B cell (primary cell): ENCODE measurements at regions not wholly inside any gene's neighbourhood (a gene's known extent, or its start where the extent isn't known, plus 50 kb on each side); places are given as distances from the start of the nearest gene placed in this dataset.

Experiments
- ATAC-seq: fragments of 200-7000 bp; cut with Tn5 transposase; one replicate; pipeline ENCODE4 v1.10.0; 2021; ENCODE audit warnings: low read depth, mild to moderate bottlenecking, moderate number of reproducible peaks, moderate library complexity
- CTCF ChIA-PET: fragments of 350-600 bp; sonication (Branson Sonifier 250); formaldehyde crosslinking; loops from one replicate; lab custom pipeline; 2021; ENCODE audit warnings: antibody characterized with exemption, inconsistent platforms; lab: Charles Lee
- POLR2A ChIA-PET: fragments of 350-600 bp; sonication (Branson Sonifier 250); formaldehyde crosslinking; loops from one replicate; lab custom pipeline; 2021; ENCODE audit warnings: antibody characterized with exemption; lab: Charles Lee
- DNase-seq: peaks from one replicate; pipeline ENCODE4 v3.0.0; 2013
- H2AFZ ChIP-seq: 2 replicates; pipeline ENCODE4 v1.6.1; 2012; ENCODE audit warnings: mild to moderate bottlenecking, low read depth, low read length; ENCODE audit not compliant: insufficient read depth, poor library complexity, severe bottlenecking
- H3K27ac ChIP-seq, 2 donors: 1 replicate in 1 of 2; 2 replicates in 1 of 2; pipeline ENCODE4 v1.5.1; 2012 to 2013; ENCODE audit warnings: low read length in 2 of 2, mild to moderate bottlenecking in 2 of 2, moderate library complexity in 1 of 2
- H3K27me3 ChIP-seq, 4 experiments: fragments of 200-600 bp in 1 of 4; sonication (generic) in 1 of 4; replicated peaks in 1 of 4; 1 replicate in 2 of 4; 2 replicates in 2 of 4; pipeline versions ENCODE4 v1.6.1 to v1.7.0; 2013 to 2016; ENCODE audit warnings: low read length in 3 of 4, mild to moderate bottlenecking in 2 of 4, mixed read lengths in 1 of 4, moderate library complexity in 1 of 4; ENCODE audit not compliant: insufficient read depth in 4 of 4, control insufficient read depth in 3 of 4; ENCODE audit errors: control extremely low read depth in 1 of 4
- H3K36me3 ChIP-seq, 2 experiments: replicated peaks in 1 of 2; 1 replicate in 1 of 2; 2 replicates in 1 of 2; pipeline versions ENCODE4 v1.6.1 to v1.7.1; 2013; ENCODE audit warnings: low read length in 1 of 2; ENCODE audit not compliant: insufficient read depth in 2 of 2, control insufficient read depth in 1 of 2; ENCODE audit errors: control extremely low read depth in 1 of 2, extremely low read depth in 1 of 2
- H3K4me1 ChIP-seq, 2 donors: fragments of 200-600 bp in 1 of 2; sonication (generic) in 1 of 2; 1 replicate in 1 of 2; 2 replicates in 1 of 2; pipeline versions ENCODE4 v1.5.1 to v1.6.1; 2013 to 2017; ENCODE audit warnings: low read length in 2 of 2; ENCODE audit not compliant: control insufficient read depth in 2 of 2, insufficient read depth in 2 of 2
- H3K4me2 ChIP-seq: replicated peaks from 2 replicates; pipeline ENCODE3; 2012; ENCODE audit warnings: mild to moderate bottlenecking, low read depth, low read length; ENCODE audit not compliant: poor library complexity, severe bottlenecking
- H3K4me3 ChIP-seq, 5 experiments: fragments of 200-600 bp in 1 of 5; sonication (generic) in 1 of 5; 1 replicate in 3 of 5; 2 replicates in 2 of 5; pipeline versions ENCODE4 v1.5.1 to v1.7.0; 2011 to 2016; ENCODE audit warnings: low read length in 4 of 5, mild to moderate bottlenecking in 4 of 5, low read depth in 2 of 5, control low read depth in 1 of 5, moderate library complexity in 1 of 5; ENCODE audit not compliant: insufficient read depth in 1 of 5; ENCODE audit errors: control extremely low read depth in 1 of 5, extremely low read depth in 1 of 5
- H3K79me2 ChIP-seq: fragments of 200-600 bp; sonication (generic); one replicate; pipeline ENCODE4 v1.6.0; 2016; ENCODE audit warnings: low read length; ENCODE audit not compliant: control insufficient read depth, insufficient read depth
- H3K9ac ChIP-seq: fragments of 200-600 bp; sonication (generic); 2 replicates; pipeline ENCODE4 v1.6.1; 2017; ENCODE audit warnings: mild to moderate bottlenecking, low read length, moderate library complexity
- H3K9me3 ChIP-seq, 3 donors: one replicate each; pipeline versions ENCODE4 v1.6.1 to v1.7.1; 2013; ENCODE audit warnings: low read length in 2 of 3; ENCODE audit not compliant: control insufficient read depth in 2 of 3, insufficient read depth in 1 of 3; ENCODE audit errors: control extremely low read depth in 1 of 3
- H4K20me1 ChIP-seq: 2 replicates; pipeline ENCODE4 v1.6.0; 2012; ENCODE audit warnings: mild to moderate bottlenecking, low read length; ENCODE audit not compliant: insufficient read depth, control insufficient read depth, poor library complexity, severe bottlenecking
- H3K27ac Mint-ChIP-seq: one replicate; pipeline ENCODE4 v1.8.0; 2021; ENCODE audit warnings: mixed read lengths
- H3K27me3 Mint-ChIP-seq: one replicate; pipeline ENCODE4 v1.8.0; 2021; ENCODE audit warnings: mixed read lengths
- H3K4me1 Mint-ChIP-seq: one replicate; pipeline ENCODE4 v1.8.0; 2021; ENCODE audit warnings: mixed read lengths
- H3K4me3 Mint-ChIP-seq: one replicate; pipeline ENCODE4 v1.8.0; 2021; ENCODE audit warnings: mixed read lengths
- H3K9me3 Mint-ChIP-seq: one replicate; pipeline ENCODE4 v1.8.0; 2022; ENCODE audit warnings: mixed read lengths; ENCODE audit not compliant: insufficient read depth
- EZH2 ChIP-seq: IDR thresholded peaks from 2 replicates; pipeline ENCODE4 v1.6.1; 2012; ENCODE audit warnings: borderline replicate concordance, low read depth, mild to moderate bottlenecking, moderate library complexity, low read length; ENCODE audit not compliant: insufficient read depth, poor library complexity, severe bottlenecking
- WGBS: methylation state at CpG from one replicate; pipeline ENCODE4 v1.1.5; 2013; ENCODE audit warnings: missing lambda C conversion rate; ENCODE audit not compliant: insufficient coverage; 5-methylcytosine and 5-hydroxymethylcytosine counted together
- intact Hi-C: fragments of 100-400 bp; cut with micrococcal nuclease; formaldehyde crosslinking; loops from one replicate; pipeline ENCODE4 v1.10.0; 2022
- TF ChIP-seq, protein P1 (sequence below): fragments of 200-600 bp; IDR thresholded peaks from one replicate; pipeline ENCODE4 v1.8.0; 2022; ENCODE audit warnings: antibody characterized with exemption, mild to moderate bottlenecking

GRCh38 chr3:189040656-189041335 is 131.0 kb upstream of the TPRG1 start:
- TF ChIP-seq, protein P1, sequence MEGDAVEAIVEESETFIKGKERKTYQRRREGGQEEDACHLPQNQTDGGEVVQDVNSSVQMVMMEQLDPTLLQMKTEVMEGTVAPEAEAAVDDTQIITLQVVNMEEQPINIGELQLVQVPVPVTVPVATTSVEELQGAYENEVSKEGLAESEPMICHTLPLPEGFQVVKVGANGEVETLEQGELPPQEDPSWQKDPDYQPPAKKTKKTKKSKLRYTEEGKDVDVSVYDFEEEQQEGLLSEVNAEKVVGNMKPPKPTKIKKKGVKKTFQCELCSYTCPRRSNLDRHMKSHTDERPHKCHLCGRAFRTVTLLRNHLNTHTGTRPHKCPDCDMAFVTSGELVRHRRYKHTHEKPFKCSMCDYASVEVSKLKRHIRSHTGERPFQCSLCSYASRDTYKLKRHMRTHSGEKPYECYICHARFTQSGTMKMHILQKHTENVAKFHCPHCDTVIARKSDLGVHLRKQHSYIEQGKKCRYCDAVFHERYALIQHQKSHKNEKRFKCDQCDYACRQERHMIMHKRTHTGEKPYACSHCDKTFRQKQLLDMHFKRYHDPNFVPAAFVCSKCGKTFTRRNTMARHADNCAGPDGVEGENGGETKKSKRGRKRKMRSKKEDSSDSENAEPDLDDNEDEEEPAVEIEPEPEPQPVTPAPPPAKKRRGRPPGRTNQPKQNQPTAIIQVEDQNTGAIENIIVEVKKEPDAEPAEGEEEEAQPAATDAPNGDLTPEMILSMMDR, result no peak
- no peak for TF ChIP-seq EZH2
- Histone ChIP-seq H3K9ac (no peak overlapping the region), H2AFZ (no peak overlapping the region), H4K20me1 (no peaks in the 10 kb centered on the region), H3K9me3 (no peaks in the 10 kb centered on the region), H3K4me3 (no peak overlapping the region), H3K27me3 (no peaks in the 10 kb centered on the region), H3K36me3 (no peaks in the 10 kb centered on the region), H3K79me2 (no peaks in the 10 kb centered on the region), H3K4me1 (no peaks in the 10 kb centered on the region), H3K27ac (no peak overlapping the region), H3K4me2 (no peak overlapping the region)
- WGBS, result 70% methylated on average over 4 of the region's 4 CpGs
- Mint-ChIP-seq H3K27ac (no peak overlapping the region), H3K4me3 (no peak overlapping the region), H3K9me3 (no peaks in the 10 kb centered on the region), H3K27me3 (no peaks in the 10 kb centered on the region), H3K4me1 (peaks cover 2% of the 10 kb centered on the region)
- DNase-seq, result no peak
- intact Hi-C loops, result loop anchor here (5.0 kb wide), 1 partner anchor 83 kb away; no protein-coding TSS in a partner anchor
- ChIA-PET CTCF (interaction anchor here (0.9 to 5.0 kb wide), 10 partner anchors 10 to 1721 kb away, joined by 3 to 96 read pairs (median 4); partner anchors contain the start of gene BCL6), POLR2A (no interaction called here)
- ATAC-seq, result no peak

DNA sequence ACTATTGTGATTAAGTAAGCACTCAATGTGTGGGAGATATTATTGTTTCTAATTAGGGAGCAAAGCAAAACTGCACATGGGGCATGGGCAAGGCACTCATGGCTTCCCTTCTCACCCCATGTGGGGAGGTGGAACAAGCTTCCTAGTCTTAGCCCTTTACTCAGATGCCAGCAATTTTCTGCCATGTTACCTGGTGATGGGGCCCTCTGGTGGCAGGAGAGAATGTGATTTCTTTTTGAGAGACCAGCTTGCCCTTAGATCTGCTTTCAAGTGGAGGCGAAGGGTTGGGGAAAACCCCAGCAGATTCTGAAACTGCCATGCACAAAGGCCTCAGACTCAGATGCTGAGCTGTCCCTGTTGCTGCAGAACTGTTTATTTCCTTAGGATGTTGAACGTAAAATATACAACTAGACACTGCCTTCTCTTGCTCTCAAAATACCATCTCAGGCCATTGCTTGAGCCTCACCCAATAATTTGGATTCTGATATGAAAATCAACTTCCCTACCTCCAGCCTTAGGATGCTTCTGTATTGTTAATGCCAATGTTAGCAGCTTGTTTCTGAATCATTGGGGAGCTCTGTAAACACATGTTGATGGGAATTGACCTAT is 130.2 kb upstream of the TPRG1 start:
- POLR2A ChIA-PET, result no interaction called here
- DNase-seq, result peak; percentile 73
- Histone ChIP-seq H3K36me3 (no peaks in the 10 kb centered on the region), H3K27ac (no peak overlapping the region), H3K27me3 (no peaks in the 10 kb centered on the region), H2AFZ (no peak overlapping the region), H3K4me1 (no peaks in the 10 kb centered on the region), H3K9ac (no peak overlapping the region), H3K79me2 (no peaks in the 10 kb centered on the region), H3K4me2 (no peak overlapping the region), H4K20me1 (no peaks in the 10 kb centered on the region), H3K9me3 (no peaks in the 10 kb centered on the region), H3K4me3 (no peak overlapping the region)
- 0% methylated on average over 1 of the region's 2 CpGs for WGBS
- Mint-ChIP-seq H3K4me1 (peaks cover 2% of the 10 kb centered on the region), H3K27ac (no peak overlapping the region), H3K9me3 (no peaks in the 10 kb centered on the region), H3K27me3 (no peaks in the 10 kb centered on the region), H3K4me3 (no peak overlapping the region)
- peak; percentile 86 for ATAC-seq
- intact Hi-C loops, result loop anchor here (5.0 kb wide), 1 partner anchor 84 kb away; no protein-coding TSS in a partner anchor
- no peak for TF ChIP-seq EZH2
- TF ChIP-seq, protein P1, result peak; percentile 69
- CTCF ChIA-PET, result interaction anchor here (0.7 to 5.0 kb wide), 14 partner anchors 9 to 1722 kb away, joined by 3 to 96 read pairs (median 4); partner anchors contain the start of gene BCL6
